ENCODE measurements at regions not wholly inside any gene's neighbourhood (a gene's known extent, or its start where the extent isn't known, plus 50 kb on each side); places are given as distances from the start of the nearest gene placed in this dataset.

DNA sequence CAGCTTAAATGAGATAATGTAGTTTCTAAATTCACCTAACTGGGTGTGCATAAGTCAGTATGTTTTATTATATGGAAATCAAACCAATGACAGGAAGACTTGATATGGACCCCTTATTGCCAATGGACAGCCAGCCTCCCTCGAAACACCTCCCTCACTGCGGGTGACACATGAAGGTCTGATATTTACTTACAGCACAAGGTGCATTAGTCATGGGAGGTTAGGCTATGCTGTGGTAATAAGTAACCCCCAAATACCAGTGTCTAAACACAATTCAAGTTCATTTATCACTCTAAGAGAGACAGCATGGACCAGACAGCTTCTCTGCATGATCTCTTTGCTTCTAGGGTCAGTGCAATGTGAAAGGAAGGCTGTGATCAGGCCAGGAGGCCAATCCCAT lies 126.0 kb upstream of the KCNJ6 start:
- in situ Hi-C loops (cut with MboI; ENCODE audit: low sequenced_read_pairs in 4 of 4): no loop called here
- Histone ChIP-seq H3K27ac (no peak overlapping the region), H3K9me3 (no peaks in the 10 kb centered on the region), H3K4me1 (no peaks in the 10 kb centered on the region), H3K36me3 (no peaks in the 10 kb centered on the region), H3K4me3 (no peak overlapping the region), H3K27me3 (no peaks in the 10 kb centered on the region)
- DNase-seq: no peak
- no peak for ATAC-seq
- TF ChIP-seq, protein P1, sequence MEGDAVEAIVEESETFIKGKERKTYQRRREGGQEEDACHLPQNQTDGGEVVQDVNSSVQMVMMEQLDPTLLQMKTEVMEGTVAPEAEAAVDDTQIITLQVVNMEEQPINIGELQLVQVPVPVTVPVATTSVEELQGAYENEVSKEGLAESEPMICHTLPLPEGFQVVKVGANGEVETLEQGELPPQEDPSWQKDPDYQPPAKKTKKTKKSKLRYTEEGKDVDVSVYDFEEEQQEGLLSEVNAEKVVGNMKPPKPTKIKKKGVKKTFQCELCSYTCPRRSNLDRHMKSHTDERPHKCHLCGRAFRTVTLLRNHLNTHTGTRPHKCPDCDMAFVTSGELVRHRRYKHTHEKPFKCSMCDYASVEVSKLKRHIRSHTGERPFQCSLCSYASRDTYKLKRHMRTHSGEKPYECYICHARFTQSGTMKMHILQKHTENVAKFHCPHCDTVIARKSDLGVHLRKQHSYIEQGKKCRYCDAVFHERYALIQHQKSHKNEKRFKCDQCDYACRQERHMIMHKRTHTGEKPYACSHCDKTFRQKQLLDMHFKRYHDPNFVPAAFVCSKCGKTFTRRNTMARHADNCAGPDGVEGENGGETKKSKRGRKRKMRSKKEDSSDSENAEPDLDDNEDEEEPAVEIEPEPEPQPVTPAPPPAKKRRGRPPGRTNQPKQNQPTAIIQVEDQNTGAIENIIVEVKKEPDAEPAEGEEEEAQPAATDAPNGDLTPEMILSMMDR (IDR thresholded peaks at IDR 0.05 in 4 of 5, conservative IDR thresholded peaks at IDR 0.05 in 1 of 5): no peak
- no peak for TF ChIP-seq POLR2A (IDR thresholded peaks at IDR 0.05)
- intact Hi-C loops (cut with DNase I; ENCODE audit: low total_unique reads): no loop called here

DNA sequence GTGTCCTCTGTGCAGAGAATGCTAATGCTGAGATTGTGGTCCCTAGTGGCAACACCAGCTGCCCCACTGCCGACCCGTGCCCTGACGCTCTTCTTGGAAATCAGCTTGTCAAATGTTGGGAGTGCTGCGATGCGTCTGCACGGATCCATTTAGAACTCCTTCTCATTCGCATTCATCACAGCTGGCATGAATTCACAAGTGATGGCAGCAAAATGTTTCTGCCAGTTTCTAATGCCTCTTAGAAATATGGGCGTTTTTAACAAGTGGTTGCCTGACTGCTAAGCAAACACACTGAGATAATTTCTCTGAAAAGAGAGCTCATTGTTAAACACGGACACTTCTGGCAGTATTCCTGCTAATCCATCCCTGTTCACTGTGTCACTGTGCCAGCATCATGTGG lies 131.9 kb upstream of the KCNJ6 start:
- Histone ChIP-seq H3K36me3 (no peaks in the 10 kb centered on the region), H3K9me3 (no peaks in the 10 kb centered on the region), H3K4me3 (no peak overlapping the region), H3K27me3 (no peaks in the 10 kb centered on the region), H3K4me1 (no peaks in the 10 kb centered on the region), H3K27ac (no peak overlapping the region)
- TF ChIP-seq, protein P1 (IDR thresholded peaks at IDR 0.05 in 4 of 5, conservative IDR thresholded peaks at IDR 0.05 in 1 of 5): no peak
- TF ChIP-seq POLR2A (IDR thresholded peaks at IDR 0.05): no peak
- intact Hi-C loops (cut with DNase I; ENCODE audit: low total_unique reads): no loop called here
- in situ Hi-C loops (cut with MboI; ENCODE audit: low sequenced_read_pairs in 4 of 4): no loop called here
- no peak for DNase-seq
- ATAC-seq: no peak

DNA sequence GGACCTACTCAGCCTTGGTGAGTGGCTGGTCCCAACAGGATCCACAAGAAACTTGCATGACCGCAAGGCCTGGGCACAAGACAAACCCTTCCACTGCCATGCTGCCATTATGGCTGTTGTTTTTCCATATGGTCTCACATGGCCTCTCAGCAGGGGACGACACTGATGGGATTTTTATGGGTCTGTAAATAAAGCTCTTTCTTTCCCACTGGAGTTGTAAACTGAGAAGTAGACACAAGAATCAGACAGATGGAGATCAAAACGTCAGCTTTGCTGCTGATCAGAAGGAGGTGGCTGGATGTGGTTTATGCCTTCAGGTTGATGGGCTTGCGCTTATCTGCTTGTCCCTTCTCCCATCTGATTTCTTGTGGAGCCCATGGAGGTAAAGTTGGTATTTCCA lies 138.1 kb upstream of the KCNJ6 start:
- Histone ChIP-seq H3K27ac (no peak overlapping the region), H3K4me1 (no peaks in the 10 kb centered on the region), H3K36me3 (no peaks in the 10 kb centered on the region), H3K27me3 (no peaks in the 10 kb centered on the region), H3K9me3 (no peaks in the 10 kb centered on the region), H3K4me3 (no peak overlapping the region)
- in situ Hi-C loops (cut with MboI; ENCODE audit: low sequenced_read_pairs in 4 of 4): no loop called here
- DNase-seq: no peak
- TF ChIP-seq, protein P1 (IDR thresholded peaks at IDR 0.05 in 4 of 5, conservative IDR thresholded peaks at IDR 0.05 in 1 of 5): no peak
- TF ChIP-seq POLR2A (IDR thresholded peaks at IDR 0.05): no peak
- no peak for ATAC-seq
- intact Hi-C loops (cut with DNase I; ENCODE audit: low total_unique reads): no loop called here

DNA sequence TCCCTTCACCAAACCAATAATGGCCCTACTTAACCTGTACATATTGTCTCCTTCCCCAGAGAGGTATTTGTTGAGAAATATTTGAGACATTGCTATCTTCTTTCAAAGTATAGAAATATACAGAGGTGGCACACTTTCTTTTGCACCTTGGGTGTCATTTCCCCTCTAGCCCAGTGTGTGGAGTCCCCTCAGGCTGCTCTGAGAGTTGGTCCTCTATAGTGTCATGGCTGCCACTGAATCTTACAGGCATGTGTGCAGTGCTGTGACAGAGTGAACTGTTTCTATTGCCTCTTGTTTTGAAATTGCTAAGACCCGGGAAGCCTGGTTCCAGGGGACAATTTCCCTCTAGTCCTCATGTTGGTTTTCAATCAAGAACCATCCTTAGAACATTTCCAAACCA lies 140.2 kb upstream of the KCNJ6 start:
- ATAC-seq: no peak
- intact Hi-C loops (cut with DNase I; ENCODE audit: low total_unique reads): no loop called here
- TF ChIP-seq, protein P1 (IDR thresholded peaks at IDR 0.05 in 4 of 5, conservative IDR thresholded peaks at IDR 0.05 in 1 of 5): no peak
- TF ChIP-seq POLR2A (IDR thresholded peaks at IDR 0.05): no peak

DNA sequence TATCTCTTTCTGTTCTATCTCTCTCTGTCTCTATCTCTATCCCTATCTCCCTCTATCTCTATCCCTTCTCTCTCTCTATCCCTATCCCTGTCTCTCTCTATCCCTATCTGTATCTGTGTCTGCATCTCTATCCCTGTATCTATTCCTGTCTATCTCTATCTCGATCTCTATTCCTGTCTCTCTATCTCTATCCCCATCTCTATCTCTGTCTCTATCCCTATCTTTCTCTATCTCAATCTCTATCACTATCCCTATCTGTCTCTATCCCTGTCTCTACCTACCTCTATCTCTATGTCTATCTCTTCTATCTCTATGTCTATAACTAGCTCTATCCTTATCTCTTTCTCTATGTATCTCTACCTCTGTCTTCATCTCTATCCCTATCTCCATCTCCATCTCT lies 141.4 kb upstream of the KCNJ6 start:
- in situ Hi-C loops (cut with MboI; ENCODE audit: low sequenced_read_pairs in 4 of 4): no loop called here
- DNase-seq (no peak), ATAC-seq (no peak)
- Histone ChIP-seq H3K9me3 (no peaks in the 10 kb centered on the region), H3K27me3 (no peaks in the 10 kb centered on the region), H3K4me3 (no peak overlapping the region), H3K36me3 (no peaks in the 10 kb centered on the region), H3K4me1 (no peaks in the 10 kb centered on the region), H3K27ac (no peak overlapping the region)
- TF ChIP-seq, protein P1 (IDR thresholded peaks at IDR 0.05 in 4 of 5, conservative IDR thresholded peaks at IDR 0.05 in 1 of 5): no peak
- TF ChIP-seq POLR2A (IDR thresholded peaks at IDR 0.05): no peak
- intact Hi-C loops (cut with DNase I; ENCODE audit: low total_unique reads): no loop called here

More for the DNA sequence above, 140.2 kb upstream of the KCNJ6 start:
- DNase-seq: no peak
- Histone ChIP-seq H3K4me3 (no peak overlapping the region), H3K27ac (no peak overlapping the region), H3K36me3 (no peaks in the 10 kb centered on the region), H3K9me3 (no peaks in the 10 kb centered on the region), H3K4me1 (no peaks in the 10 kb centered on the region), H3K27me3 (no peaks in the 10 kb centered on the region)
- in situ Hi-C loops (cut with MboI; ENCODE audit: low sequenced_read_pairs in 4 of 4): no loop called here

Measured in gastrocnemius medialis (tissue), 4 donors.